PFSK-1 (cell line): ENCODE measurements at regions not wholly inside any gene's neighbourhood (a gene's known extent, or its start where the extent isn't known, plus 50 kb on each side); places are given as distances from the start of the nearest gene placed in this dataset.

Experiments
- FOXP2 ChIP-seq: optimal IDR thresholded peaks from 2 replicates; pipeline ENCODE3; 2011; ENCODE audit warnings: borderline replicate concordance, control low read depth, inconsistent platforms; ENCODE audit not compliant: insufficient read depth; ENCODE audit errors: extremely low read length, extremely low read depth
- POLR2AphosphoS5 ChIP-seq: IDR thresholded peaks from 2 replicates; pipeline ENCODE4 v1.6.1; 2012; ENCODE audit warnings: low read depth, mild to moderate bottlenecking, control low read depth, low read length, moderate library complexity
- SIN3A ChIP-seq: IDR thresholded peaks from 2 replicates; pipeline ENCODE4 v1.6.1; 2012; ENCODE audit warnings: mild to moderate bottlenecking, low read length, moderate library complexity, borderline replicate concordance; ENCODE audit not compliant: insufficient read depth

- TF ChIP-seq POLR2AphosphoS5 (no peak), SIN3A (no peak), FOXP2 (no peak)
Measured at GRCh38 chr1:65490231-65491009, 70.0 kb downstream of the LEPR start.
